WTC11 (cell line): ENCODE measurements at regions not wholly inside any gene's neighbourhood (a gene's known extent, or its start where the extent isn't known, plus 50 kb on each side); places are given as distances from the start of the nearest gene placed in this dataset.

Experiments
- ATAC-seq: fragments of 200-7000 bp; cut with Tn5 transposase; 2 replicates; pipeline ENCODE4 v1.10.0; 2021; ENCODE audit warnings: mild to moderate bottlenecking, moderate library complexity
- CTCF ChIA-PET: fragments of 300-600 bp; sonication (Branson Sonifier 250); formaldehyde crosslinking; loops from one replicate; lab custom pipeline; 2021; ENCODE audit warnings: antibody characterized with exemption; lab: Charles Lee
- POLR2A ChIA-PET: fragments of 350-600 bp; sonication (Branson Sonifier 250); formaldehyde crosslinking; loops from one replicate; lab custom pipeline; 2021; ENCODE audit warnings: antibody characterized with exemption; lab: Charles Lee
- DNase-seq: peaks from one replicate; pipeline ENCODE4 v3.0.0; 2021; ENCODE audit warnings: low spot score
- H3K27ac Mint-ChIP-seq: 2 replicates; pipeline ENCODE4 v1.8.0; 2021; ENCODE audit warnings: mixed read lengths
- H3K27me3 Mint-ChIP-seq: 2 replicates; pipeline ENCODE4 v1.8.0; 2021; ENCODE audit warnings: low read depth, mild to moderate bottlenecking, moderate library complexity, mixed read lengths
- H3K36me3 Mint-ChIP-seq: 2 replicates; pipeline ENCODE4 v1.8.0; 2021; ENCODE audit warnings: mixed read lengths
- H3K4me1 Mint-ChIP-seq: 2 replicates; pipeline ENCODE4 v1.8.0; 2022; ENCODE audit warnings: mixed read lengths
- H3K4me3 Mint-ChIP-seq: 2 replicates; pipeline ENCODE4 v1.8.0; 2021; ENCODE audit warnings: mild to moderate bottlenecking, moderate library complexity, mixed read lengths
- H3K9me3 Mint-ChIP-seq: 2 replicates; pipeline ENCODE4 v1.8.0; 2021; ENCODE audit warnings: mixed read lengths
- CBFB ChIP-seq: sonication (generic); formaldehyde crosslinking; IDR thresholded peaks from 2 replicates; pipeline ENCODE4 v1.8.1; 2022; ENCODE audit warnings: mild to moderate bottlenecking, low read depth, missing genetic modification reagents
- E2F1 ChIP-seq: sonication (generic); formaldehyde crosslinking; IDR thresholded peaks from 2 replicates; pipeline ENCODE4 v1.8.0; 2022; ENCODE audit warnings: mild to moderate bottlenecking, missing genetic modification reagents
- E2F5 ChIP-seq: sonication (generic); formaldehyde crosslinking; IDR thresholded peaks from 2 replicates; pipeline ENCODE4 v1.8.1; 2022; ENCODE audit warnings: mild to moderate bottlenecking, moderate library complexity, missing genetic modification reagents
- ESRRA ChIP-seq: sonication (generic); formaldehyde crosslinking; IDR thresholded peaks from 2 replicates; pipeline ENCODE4 v1.8.1; 2022; ENCODE audit warnings: mild to moderate bottlenecking, missing genetic modification reagents, borderline replicate concordance
- GTF2I ChIP-seq: fragments of 250-450 bp; sonication (Bioruptor Pico); conservative IDR thresholded peaks from 2 replicates; pipeline ENCODE4 v1.4.0; 2021; ENCODE audit warnings: mild to moderate bottlenecking
- JAZF1 ChIP-seq: fragments of 250-450 bp; sonication (Bioruptor Pico); IDR thresholded peaks from 2 replicates; pipeline ENCODE4 v1.9.0; 2021; ENCODE audit warnings: moderate library complexity, mild to moderate bottlenecking, inconsistent platforms
- NFYB ChIP-seq: sonication (generic); formaldehyde crosslinking; conservative IDR thresholded peaks from 2 replicates; pipeline ENCODE4 v1.8.0; 2022; ENCODE audit warnings: low read depth, missing genetic modification reagents
- NR3C1 ChIP-seq: sonication (generic); formaldehyde crosslinking; conservative IDR thresholded peaks from 2 replicates; pipeline ENCODE4 v1.8.1; 2023; ENCODE audit warnings: low read depth, mild to moderate bottlenecking, missing genetic modification reagents
- OVOL2 ChIP-seq: fragments of 250-450 bp; sonication (Bioruptor Pico); IDR thresholded peaks from 2 replicates; pipeline ENCODE4 v1.9.0; 2021; ENCODE audit warnings: mild to moderate bottlenecking, borderline replicate concordance
- PRRX2 ChIP-seq: fragments of 250-450 bp; sonication (Bioruptor Pico); IDR thresholded peaks from 2 replicates; pipeline ENCODE4 v1.8.0; 2021; ENCODE audit warnings: mild to moderate bottlenecking
- SMAD3 ChIP-seq: sonication (generic); formaldehyde crosslinking; IDR thresholded peaks from 2 replicates; pipeline ENCODE4 v1.8.0; 2022; ENCODE audit warnings: missing genetic modification reagents, mild to moderate bottlenecking, borderline replicate concordance
- SMAD4 ChIP-seq: sonication (generic); formaldehyde crosslinking; IDR thresholded peaks from 2 replicates; pipeline ENCODE4 v1.8.0; 2022; ENCODE audit warnings: mild to moderate bottlenecking, missing genetic modification reagents
- TP53 ChIP-seq: sonication (generic); formaldehyde crosslinking; IDR thresholded peaks from 2 replicates; pipeline ENCODE4 v1.8.1; 2023; ENCODE audit warnings: mild to moderate bottlenecking, missing genetic modification reagents
- ZNF138 ChIP-seq: sonication (generic); formaldehyde crosslinking; conservative IDR thresholded peaks from 2 replicates; pipeline ENCODE4 v1.8.1; 2022; ENCODE audit warnings: mild to moderate bottlenecking, moderate library complexity, missing genetic modification reagents
- ZNF219 ChIP-seq: sonication (generic); formaldehyde crosslinking; IDR thresholded peaks from 2 replicates; pipeline ENCODE4 v1.8.0; 2023; ENCODE audit warnings: missing genetic modification reagents, mild to moderate bottlenecking, borderline replicate concordance
- ZNF512 ChIP-seq: sonication (generic); formaldehyde crosslinking; IDR thresholded peaks from 2 replicates; pipeline ENCODE4 v1.8.1; 2022; ENCODE audit warnings: missing genetic modification reagents, borderline replicate concordance
- ZNF671 ChIP-seq: fragments of 250-450 bp; sonication (Bioruptor Pico); IDR thresholded peaks from 2 replicates; pipeline ENCODE4 v1.8.0; 2021; ENCODE audit warnings: mild to moderate bottlenecking
- ZSCAN18 ChIP-seq: fragments of 250-450 bp; sonication (Bioruptor Pico); IDR thresholded peaks from 2 replicates; pipeline ENCODE4 v2.1.2; 2022; ENCODE audit warnings: mild to moderate bottlenecking, moderate library complexity
- TF ChIP-seq, protein P1 (sequence below): fragments of 250-450 bp; sonication (Bioruptor Pico); IDR thresholded peaks from 2 replicates; pipeline ENCODE4 v1.9.0; 2021; ENCODE audit warnings: mild to moderate bottlenecking, borderline replicate concordance
- TF ChIP-seq, protein P2 (sequence below): fragments of 250-450 bp; sonication (Bioruptor Pico); conservative IDR thresholded peaks from 2 replicates; pipeline ENCODE4 v1.9.0; 2021; ENCODE audit warnings: mild to moderate bottlenecking

GRCh38 chrX:45935408-45935807 is 609.8 kb downstream of the ZNF674 start (continued):
- TF ChIP-seq, protein P1, sequence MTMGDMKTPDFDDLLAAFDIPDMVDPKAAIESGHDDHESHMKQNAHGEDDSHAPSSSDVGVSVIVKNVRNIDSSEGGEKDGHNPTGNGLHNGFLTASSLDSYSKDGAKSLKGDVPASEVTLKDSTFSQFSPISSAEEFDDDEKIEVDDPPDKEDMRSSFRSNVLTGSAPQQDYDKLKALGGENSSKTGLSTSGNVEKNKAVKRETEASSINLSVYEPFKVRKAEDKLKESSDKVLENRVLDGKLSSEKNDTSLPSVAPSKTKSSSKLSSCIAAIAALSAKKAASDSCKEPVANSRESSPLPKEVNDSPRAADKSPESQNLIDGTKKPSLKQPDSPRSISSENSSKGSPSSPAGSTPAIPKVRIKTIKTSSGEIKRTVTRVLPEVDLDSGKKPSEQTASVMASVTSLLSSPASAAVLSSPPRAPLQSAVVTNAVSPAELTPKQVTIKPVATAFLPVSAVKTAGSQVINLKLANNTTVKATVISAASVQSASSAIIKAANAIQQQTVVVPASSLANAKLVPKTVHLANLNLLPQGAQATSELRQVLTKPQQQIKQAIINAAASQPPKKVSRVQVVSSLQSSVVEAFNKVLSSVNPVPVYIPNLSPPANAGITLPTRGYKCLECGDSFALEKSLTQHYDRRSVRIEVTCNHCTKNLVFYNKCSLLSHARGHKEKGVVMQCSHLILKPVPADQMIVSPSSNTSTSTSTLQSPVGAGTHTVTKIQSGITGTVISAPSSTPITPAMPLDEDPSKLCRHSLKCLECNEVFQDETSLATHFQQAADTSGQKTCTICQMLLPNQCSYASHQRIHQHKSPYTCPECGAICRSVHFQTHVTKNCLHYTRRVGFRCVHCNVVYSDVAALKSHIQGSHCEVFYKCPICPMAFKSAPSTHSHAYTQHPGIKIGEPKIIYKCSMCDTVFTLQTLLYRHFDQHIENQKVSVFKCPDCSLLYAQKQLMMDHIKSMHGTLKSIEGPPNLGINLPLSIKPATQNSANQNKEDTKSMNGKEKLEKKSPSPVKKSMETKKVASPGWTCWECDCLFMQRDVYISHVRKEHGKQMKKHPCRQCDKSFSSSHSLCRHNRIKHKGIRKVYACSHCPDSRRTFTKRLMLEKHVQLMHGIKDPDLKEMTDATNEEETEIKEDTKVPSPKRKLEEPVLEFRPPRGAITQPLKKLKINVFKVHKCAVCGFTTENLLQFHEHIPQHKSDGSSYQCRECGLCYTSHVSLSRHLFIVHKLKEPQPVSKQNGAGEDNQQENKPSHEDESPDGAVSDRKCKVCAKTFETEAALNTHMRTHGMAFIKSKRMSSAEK, result no peak
- no peak for TF ChIP-seq SMAD3
- TF ChIP-seq, protein P2, sequence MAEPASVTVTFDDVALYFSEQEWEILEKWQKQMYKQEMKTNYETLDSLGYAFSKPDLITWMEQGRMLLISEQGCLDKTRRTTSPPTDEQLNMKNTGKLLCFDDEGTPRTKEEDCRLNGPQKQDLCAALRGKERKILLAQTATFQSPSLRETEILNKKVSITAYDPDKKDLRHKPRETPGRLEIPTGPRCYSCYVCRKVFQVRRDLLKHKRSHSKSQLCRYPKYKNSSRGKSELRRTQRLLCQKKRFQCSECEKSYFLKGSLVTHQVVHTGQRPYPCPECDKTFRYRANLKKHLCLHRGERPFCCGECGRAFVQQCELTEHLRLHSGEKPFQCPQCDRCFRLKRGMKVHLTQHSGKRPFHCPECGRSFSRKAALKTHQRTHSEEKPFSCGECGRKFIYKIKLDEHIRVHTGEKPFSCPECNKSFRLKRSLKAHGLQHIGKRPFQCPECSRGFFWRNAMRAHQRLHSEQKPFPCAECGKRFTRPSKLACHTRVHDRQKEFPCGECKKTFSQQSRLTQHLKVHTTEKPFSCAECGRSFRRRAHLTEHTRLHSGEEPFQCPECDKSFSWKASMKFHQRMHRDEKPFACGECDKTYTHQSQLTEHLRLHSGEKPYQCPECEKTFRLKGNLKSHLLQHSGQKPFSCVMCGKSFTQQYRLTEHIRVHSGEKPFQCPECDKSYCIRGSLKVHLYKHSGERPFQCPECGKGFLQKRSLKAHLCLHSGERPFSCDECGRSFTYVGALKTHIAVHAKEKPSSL, result no peak
- TF ChIP-seq NR3C1 (CRISPR knock-in tag), result no peak
- TF ChIP-seq JAZF1, result no peak

- Mint-ChIP-seq H3K27ac (no peak overlapping the region), H3K36me3 (no peaks in the 10 kb centered on the region), H3K4me1 (peaks cover 27% of the 10 kb centered on the region), H3K27me3 (no peaks in the 10 kb centered on the region; the same call in 1 of the 2 replicates), H3K4me3 (no peak overlapping the region), H3K9me3 (no peaks in the 10 kb centered on the region)
- DNase-seq (no peak), ATAC-seq (no peak)
- POLR2A ChIA-PET, result no interaction called here
- CTCF ChIA-PET, result no interaction called here
- TF ChIP-seq E2F1 (CRISPR knock-in tag) (no peak), PRRX2 (no peak), ZNF512 (CRISPR knock-in tag) (no peak), SMAD4 (CRISPR knock-in tag) (no peak), ZNF138 (no peak), TP53 (no peak), ZNF671 (CRISPR knock-in tag) (no peak), OVOL2 (CRISPR knock-in tag) (no peak), NFYB (CRISPR knock-in tag) (no peak), ZSCAN18 (CRISPR knock-in tag) (no peak), ESRRA (CRISPR knock-in tag) (no peak), ZNF219 (no peak), E2F5 (no peak), NR3C1 (CRISPR knock-in tag) (no peak), GTF2I (CRISPR knock-in tag) (no peak), CBFB (no peak)
- TF ChIP-seq, protein P1, result no peak
These were observed 632.9 kb downstream of the ZNF674 start for GRCh38 chrX:45912316-45912715.
